Epithelial cell of esophagus (primary cell): ENCODE measurements at regions not wholly inside any gene's neighbourhood (a gene's known extent, or its start where the extent isn't known, plus 50 kb on each side); places are given as distances from the start of the nearest gene placed in this dataset.

ENCODE experiments used
- DNase-seq: peaks from one replicate; pipeline ENCODE4 v3.0.0; 2010; ENCODE audit warnings: low read depth
- H3K4me3 ChIP-seq: 2 replicates; pipeline ENCODE4 v1.5.1; 2011; ENCODE audit warnings: mild to moderate bottlenecking, low read length, control low read depth
- CTCF ChIP-seq: IDR thresholded peaks from 2 replicates; pipeline ENCODE4 v1.5.1; 2011; ENCODE audit warnings: low read depth, mild to moderate bottlenecking, low read length, control low read depth, inconsistent platforms; ENCODE audit not compliant: insufficient read depth; ENCODE audit errors: missing control alignments

GRCh38 chr4:23463071-23463470 is 426.8 kb downstream of the PPARGC1A start:
- no peak for DNase-seq
- no peak overlapping the region for H3K4me3 ChIP-seq
- TF ChIP-seq CTCF = no peak

- TF ChIP-seq CTCF = no peak
- peak; percentile 15 for DNase-seq
- no peak overlapping the region for H3K4me3 ChIP-seq
These were observed 431.8 kb downstream of the PPARGC1A start for GRCh38 chr4:23458054-23458453.

GRCh38 chr4:23456864-23457263 is 433.0 kb downstream of the PPARGC1A start:
- DNase-seq = no peak
- no peak for TF ChIP-seq CTCF
- H3K4me3 ChIP-seq = no peak overlapping the region

GRCh38 chr4:23455456-23456158 is 434.2 kb downstream of the PPARGC1A start:
- TF ChIP-seq CTCF = peak; percentile 11
- H3K4me3 ChIP-seq = no peak overlapping the region
- DNase-seq = no peak

GRCh38 chr4:23441530-23442069 is 448.2 kb downstream of the PPARGC1A start:
- no peak for TF ChIP-seq CTCF
- no peak for DNase-seq
- no peak overlapping the region for H3K4me3 ChIP-seq

GRCh38 chr4:23438764-23439163 is 451.1 kb downstream of the PPARGC1A start:
- TF ChIP-seq CTCF = no peak
- DNase-seq = peak; percentile 15
- no peak overlapping the region for H3K4me3 ChIP-seq

GRCh38 chr4:23429497-23429896 is 460.4 kb downstream of the PPARGC1A start:
- no peak for DNase-seq
- TF ChIP-seq CTCF = no peak
- H3K4me3 ChIP-seq = no peak overlapping the region
